ENCODE measurements at regions not wholly inside any gene's neighbourhood (a gene's known extent, or its start where the extent isn't known, plus 50 kb on each side); places are given as distances from the start of the nearest gene placed in this dataset.

GRCh38 chrX:69554321-69554947, 50.3 kb downstream of the NALF2 start:
- TF ChIP-seq POLR2AphosphoS5 (IDR thresholded peaks at IDR 0.05; ENCODE audit: insufficient read depth in 1 of 2, low read depth in 1 of 2): no peak
- TF ChIP-seq POLR2A (IDR thresholded peaks at IDR 0.05): no peak
